ENCODE measurements at regions not wholly inside any gene's neighbourhood (a gene's known extent, or its start where the extent isn't known, plus 50 kb on each side); places are given as distances from the start of the nearest gene placed in this dataset.

- TF ChIP-seq, protein P1, sequence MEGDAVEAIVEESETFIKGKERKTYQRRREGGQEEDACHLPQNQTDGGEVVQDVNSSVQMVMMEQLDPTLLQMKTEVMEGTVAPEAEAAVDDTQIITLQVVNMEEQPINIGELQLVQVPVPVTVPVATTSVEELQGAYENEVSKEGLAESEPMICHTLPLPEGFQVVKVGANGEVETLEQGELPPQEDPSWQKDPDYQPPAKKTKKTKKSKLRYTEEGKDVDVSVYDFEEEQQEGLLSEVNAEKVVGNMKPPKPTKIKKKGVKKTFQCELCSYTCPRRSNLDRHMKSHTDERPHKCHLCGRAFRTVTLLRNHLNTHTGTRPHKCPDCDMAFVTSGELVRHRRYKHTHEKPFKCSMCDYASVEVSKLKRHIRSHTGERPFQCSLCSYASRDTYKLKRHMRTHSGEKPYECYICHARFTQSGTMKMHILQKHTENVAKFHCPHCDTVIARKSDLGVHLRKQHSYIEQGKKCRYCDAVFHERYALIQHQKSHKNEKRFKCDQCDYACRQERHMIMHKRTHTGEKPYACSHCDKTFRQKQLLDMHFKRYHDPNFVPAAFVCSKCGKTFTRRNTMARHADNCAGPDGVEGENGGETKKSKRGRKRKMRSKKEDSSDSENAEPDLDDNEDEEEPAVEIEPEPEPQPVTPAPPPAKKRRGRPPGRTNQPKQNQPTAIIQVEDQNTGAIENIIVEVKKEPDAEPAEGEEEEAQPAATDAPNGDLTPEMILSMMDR (conservative IDR thresholded peaks at IDR 0.05; ENCODE audit: low read depth in 2 of 2), result peak; percentile 78 to 82
- TF ChIP-seq REST (IDR thresholded peaks at IDR 0.05; ENCODE audit: unreplicated experiment) (no peak), STAT1 (IDR thresholded peaks at IDR 0.05; ENCODE audit: unreplicated experiment) (no peak), JUNB (IDR thresholded peaks at IDR 0.05; ENCODE audit: unreplicated experiment) (no peak), NANOG (IDR thresholded peaks at IDR 0.05; ENCODE audit: borderline replicate concordance) (no peak), ZNF114 (CRISPR knock-in tag; IDR thresholded peaks at IDR 0.05) (no peak)
- H3K9me2 ChIP-seq (ENCODE audit: insufficient read depth), result no peaks in the 10 kb centered on the region; the same call in 1 of the 2 replicates
- no peaks in the 10 kb centered on the region for H3K36me3 ChIP-seq (ENCODE audit: insufficient read depth)
- H3K4me3 Mint-ChIP-seq, result no peak overlapping the region
- peaks cover 4% of the 10 kb centered on the region; the same call in 1 of the 2 replicates for H3K4me1 ChIP-seq (ENCODE audit: insufficient read depth)
- peaks cover 6% of the 10 kb centered on the region for H3K4me1 Mint-ChIP-seq
- H3K27ac ChIP-seq (ENCODE audit: low read depth), result no peak overlapping the region
- no peak overlapping the region for H3K4me3 ChIP-seq
- H3K36me3 Mint-ChIP-seq (ENCODE audit: low read depth), result peaks cover 3% of the 10 kb centered on the region; the same call in 1 of the 3 replicates
- DNase-seq (ENCODE audit: low spot score), result peak; percentile 80
- ATAC-seq, result peak; percentile 71
- H3K79me2 ChIP-seq (replicated peaks; ENCODE audit: insufficient read depth), result no peaks in the 10 kb centered on the region
- H3K9me3 Mint-ChIP-seq, result no peaks in the 10 kb centered on the region; the same call in 2 of the 3 replicates
- H4K20me1 ChIP-seq (replicated peaks; ENCODE audit: insufficient read depth), result no peaks in the 10 kb centered on the region
- no peaks in the 10 kb centered on the region for H3K27me3 ChIP-seq (ENCODE audit: insufficient read depth)
- H2AFZ ChIP-seq, result no peak overlapping the region
- peaks cover 4% of the 10 kb centered on the region for H3K27me3 Mint-ChIP-seq (ENCODE audit: insufficient read depth, low read depth, poor library complexity)
- H3K27ac Mint-ChIP-seq, result no peak overlapping the region
- H3K4me2 ChIP-seq, result no peak overlapping the region
- no peaks in the 10 kb centered on the region for H3F3A ChIP-seq (replicated peaks; ENCODE audit: low read depth)
Measured at GRCh38 chr16:9647981-9648701, 534.1 kb downstream of the GRIN2A start.

GRCh38 chr16:9650284-9650683, 531.9 kb downstream of the GRIN2A start:
- H4K20me1 ChIP-seq (replicated peaks; ENCODE audit: insufficient read depth), result no peaks in the 10 kb centered on the region
- no peak overlapping the region for H3K4me3 Mint-ChIP-seq
- peaks cover under 1% of the 10 kb centered on the region; the same call in 1 of the 2 replicates for H3K9me2 ChIP-seq (ENCODE audit: insufficient read depth)
- no peaks in the 10 kb centered on the region for H3F3A ChIP-seq (replicated peaks; ENCODE audit: low read depth)
- ATAC-seq (no peak), DNase-seq (ENCODE audit: low spot score) (no peak)
- H3K36me3 Mint-ChIP-seq (ENCODE audit: low read depth), result peaks cover 3% of the 10 kb centered on the region; the same call in 1 of the 3 replicates
- peaks cover 4% of the 10 kb centered on the region for H3K27me3 Mint-ChIP-seq (ENCODE audit: insufficient read depth, low read depth, poor library complexity)
- H3K27me3 ChIP-seq (ENCODE audit: insufficient read depth), result no peaks in the 10 kb centered on the region
- peaks cover 24% of the 10 kb centered on the region for H3K4me1 Mint-ChIP-seq
- peaks cover 9% of the 10 kb centered on the region; the same call in 1 of the 2 replicates for H3K4me1 ChIP-seq (ENCODE audit: insufficient read depth)
- H3K27ac ChIP-seq (ENCODE audit: low read depth), result no peak overlapping the region
- H3K9me3 Mint-ChIP-seq, result no peaks in the 10 kb centered on the region; the same call in 2 of the 3 replicates
- no peak overlapping the region for H3K4me2 ChIP-seq
- peak overlapping the region; percentile 23; the same call in 1 of the 2 replicates for H2AFZ ChIP-seq
- H3K79me2 ChIP-seq (replicated peaks; ENCODE audit: insufficient read depth), result no peaks in the 10 kb centered on the region
- no peak overlapping the region for H3K27ac Mint-ChIP-seq
- no peak overlapping the region for H3K4me3 ChIP-seq
- no peaks in the 10 kb centered on the region for H3K36me3 ChIP-seq (ENCODE audit: insufficient read depth)
- TF ChIP-seq EZH2phosphoT487 (IDR thresholded peaks at IDR 0.05; ENCODE audit: unreplicated experiment), result no peak
- TF ChIP-seq ZNF114 (CRISPR knock-in tag; IDR thresholded peaks at IDR 0.05), result no peak
- TF ChIP-seq, protein P1 (conservative IDR thresholded peaks at IDR 0.05; ENCODE audit: low read depth in 2 of 2), result no peak
